ENCODE measurements at regions not wholly inside any gene's neighbourhood (a gene's known extent, or its start where the extent isn't known, plus 50 kb on each side); places are given as distances from the start of the nearest gene placed in this dataset.

DNA sequence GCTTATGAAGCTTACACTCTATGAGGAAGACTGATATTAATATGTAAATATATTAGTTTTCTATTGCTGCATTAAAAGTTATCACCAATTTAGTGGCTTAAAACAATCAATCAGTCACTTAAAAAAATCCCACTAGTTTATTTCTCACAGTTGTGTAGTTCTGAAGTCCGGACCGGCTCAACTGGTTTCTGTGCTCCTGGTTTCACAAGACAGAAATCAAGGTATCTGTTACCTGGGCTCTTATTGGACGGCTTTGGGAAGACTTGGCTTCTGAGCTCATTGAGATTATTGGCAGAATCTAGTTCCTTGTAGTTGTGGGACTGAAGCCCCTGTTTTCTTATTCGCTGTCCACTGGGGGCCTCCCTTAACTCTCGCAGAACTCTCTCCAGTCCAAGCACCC, 343.0 kb downstream of the RAB38 start:
- Mint-ChIP-seq H3K4me1 (ENCODE audit: low read depth) (no peaks in the 10 kb centered on the region), H3K9me3 (ENCODE audit: low read depth) (no peaks in the 10 kb centered on the region), H3K36me3 (ENCODE audit: low read depth) (no peaks in the 10 kb centered on the region), H3K27ac (ENCODE audit: unreplicated experiment) (no peak overlapping the region), H3K27me3 (ENCODE audit: low read depth) (peaks cover 4% of the 10 kb centered on the region), H3K4me3 (ENCODE audit: unreplicated experiment) (no peak overlapping the region)
- no peak for DNase-seq (ENCODE audit: low spot score)
- TF ChIP-seq, protein P1, sequence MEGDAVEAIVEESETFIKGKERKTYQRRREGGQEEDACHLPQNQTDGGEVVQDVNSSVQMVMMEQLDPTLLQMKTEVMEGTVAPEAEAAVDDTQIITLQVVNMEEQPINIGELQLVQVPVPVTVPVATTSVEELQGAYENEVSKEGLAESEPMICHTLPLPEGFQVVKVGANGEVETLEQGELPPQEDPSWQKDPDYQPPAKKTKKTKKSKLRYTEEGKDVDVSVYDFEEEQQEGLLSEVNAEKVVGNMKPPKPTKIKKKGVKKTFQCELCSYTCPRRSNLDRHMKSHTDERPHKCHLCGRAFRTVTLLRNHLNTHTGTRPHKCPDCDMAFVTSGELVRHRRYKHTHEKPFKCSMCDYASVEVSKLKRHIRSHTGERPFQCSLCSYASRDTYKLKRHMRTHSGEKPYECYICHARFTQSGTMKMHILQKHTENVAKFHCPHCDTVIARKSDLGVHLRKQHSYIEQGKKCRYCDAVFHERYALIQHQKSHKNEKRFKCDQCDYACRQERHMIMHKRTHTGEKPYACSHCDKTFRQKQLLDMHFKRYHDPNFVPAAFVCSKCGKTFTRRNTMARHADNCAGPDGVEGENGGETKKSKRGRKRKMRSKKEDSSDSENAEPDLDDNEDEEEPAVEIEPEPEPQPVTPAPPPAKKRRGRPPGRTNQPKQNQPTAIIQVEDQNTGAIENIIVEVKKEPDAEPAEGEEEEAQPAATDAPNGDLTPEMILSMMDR (IDR thresholded peaks at IDR 0.05): no peak

DNA sequence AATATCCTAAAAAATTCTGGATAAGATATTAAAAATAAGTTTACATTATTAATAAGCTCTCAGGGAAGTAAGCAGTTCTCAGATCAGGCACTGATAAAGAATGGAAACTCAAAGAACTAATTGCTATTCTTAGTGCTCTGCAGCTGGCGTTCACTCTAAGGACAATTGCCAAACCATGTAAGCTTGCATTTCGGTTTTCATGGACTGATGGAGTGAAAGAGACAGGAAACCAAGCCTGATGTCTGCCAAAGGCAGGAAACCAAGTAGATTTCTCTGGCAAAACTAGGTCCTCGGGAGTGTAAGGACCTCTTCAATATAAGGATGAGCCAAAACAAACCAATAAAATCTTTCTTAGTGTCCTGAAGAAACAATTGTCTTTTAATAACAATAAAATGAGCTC, 355.2 kb downstream of the RAB38 start:
- Mint-ChIP-seq H3K9me3 (ENCODE audit: low read depth) (no peaks in the 10 kb centered on the region), H3K27me3 (ENCODE audit: low read depth) (peaks cover 5% of the 10 kb centered on the region), H3K27ac (ENCODE audit: unreplicated experiment) (no peak overlapping the region), H3K4me1 (ENCODE audit: low read depth) (no peaks in the 10 kb centered on the region), H3K36me3 (ENCODE audit: low read depth) (no peaks in the 10 kb centered on the region), H3K4me3 (ENCODE audit: unreplicated experiment) (no peak overlapping the region)
- TF ChIP-seq, protein P1 (IDR thresholded peaks at IDR 0.05): no peak
- DNase-seq (ENCODE audit: low spot score): no peak

DNA sequence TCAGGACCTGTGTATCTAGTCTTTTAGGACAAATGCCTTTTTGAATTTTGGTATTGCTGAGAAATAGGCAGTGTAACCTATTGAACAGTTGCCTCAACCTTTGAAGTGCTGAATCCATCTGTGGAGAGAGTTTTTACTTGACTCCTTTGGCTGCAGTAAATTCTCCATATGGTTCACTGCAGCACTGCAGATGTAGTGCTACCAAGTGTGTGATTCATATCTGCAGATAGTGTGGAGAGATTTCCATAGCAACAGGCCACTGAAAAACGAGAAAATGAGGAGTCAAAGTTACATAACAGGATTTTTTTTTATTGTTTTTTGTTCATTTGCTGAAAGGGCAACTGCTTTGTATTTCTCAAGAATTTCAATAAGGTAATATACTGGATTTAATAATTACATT, 356.1 kb downstream of the RAB38 start:
- no peaks in the 10 kb centered on the region for H3K4me1 Mint-ChIP-seq (ENCODE audit: low read depth)
- no peak overlapping the region for H3K4me3 Mint-ChIP-seq (ENCODE audit: unreplicated experiment)
- no peak overlapping the region for H3K27ac Mint-ChIP-seq (ENCODE audit: unreplicated experiment)
- no peaks in the 10 kb centered on the region for H3K9me3 Mint-ChIP-seq (ENCODE audit: low read depth)
- peaks cover under 1% of the 10 kb centered on the region for H3K27me3 Mint-ChIP-seq (ENCODE audit: low read depth)
- no peak for DNase-seq (ENCODE audit: low spot score)
- TF ChIP-seq, protein P1 (IDR thresholded peaks at IDR 0.05): no peak
- H3K36me3 Mint-ChIP-seq (ENCODE audit: low read depth): no peaks in the 10 kb centered on the region

DNA sequence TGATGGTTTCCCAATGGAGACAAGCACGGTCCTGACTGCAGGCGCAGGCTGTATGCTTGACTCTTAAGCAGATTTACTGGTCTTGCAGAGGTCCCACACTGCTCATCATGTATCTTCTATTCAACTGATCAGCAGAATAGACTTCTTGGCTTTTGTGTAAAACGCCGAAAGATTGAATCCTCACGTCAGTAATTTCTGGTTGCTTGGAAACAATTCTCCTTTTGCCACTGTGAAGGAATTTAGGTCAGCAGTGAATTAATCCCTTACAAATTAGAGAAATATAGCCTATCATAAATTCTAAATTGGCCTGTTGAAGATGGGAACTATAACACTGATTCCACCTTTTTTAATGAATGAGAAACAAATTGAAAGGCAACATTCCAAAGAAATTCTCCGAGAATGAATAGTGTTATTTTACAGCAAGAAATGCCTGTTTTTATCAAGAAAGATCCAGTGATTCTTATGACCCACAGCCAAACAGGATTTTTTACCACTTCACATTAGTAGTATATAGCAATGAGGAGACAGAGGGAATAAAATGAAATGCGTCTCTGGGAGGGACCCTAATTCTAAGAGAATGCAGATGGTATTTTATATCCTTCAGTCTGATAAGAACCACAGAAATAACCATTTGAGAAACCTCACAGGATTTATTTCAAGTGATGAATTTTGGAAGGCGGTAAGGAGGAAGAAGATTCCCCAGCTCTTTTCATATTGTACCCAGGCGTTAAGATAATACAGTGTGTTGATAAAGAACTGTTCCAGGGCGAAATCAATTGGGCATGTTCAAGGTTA, 362.5 kb downstream of the RAB38 start:
- no peak overlapping the region for H3K4me3 Mint-ChIP-seq (ENCODE audit: unreplicated experiment)
- no peaks in the 10 kb centered on the region for H3K4me1 Mint-ChIP-seq (ENCODE audit: low read depth)
- H3K27me3 Mint-ChIP-seq (ENCODE audit: low read depth): no peaks in the 10 kb centered on the region
- no peaks in the 10 kb centered on the region for H3K36me3 Mint-ChIP-seq (ENCODE audit: low read depth)
- no peaks in the 10 kb centered on the region for H3K9me3 Mint-ChIP-seq (ENCODE audit: low read depth)
- DNase-seq (ENCODE audit: low spot score): no peak
- TF ChIP-seq, protein P1 (IDR thresholded peaks at IDR 0.05): no peak
- no peak overlapping the region for H3K27ac Mint-ChIP-seq (ENCODE audit: unreplicated experiment)

DNA sequence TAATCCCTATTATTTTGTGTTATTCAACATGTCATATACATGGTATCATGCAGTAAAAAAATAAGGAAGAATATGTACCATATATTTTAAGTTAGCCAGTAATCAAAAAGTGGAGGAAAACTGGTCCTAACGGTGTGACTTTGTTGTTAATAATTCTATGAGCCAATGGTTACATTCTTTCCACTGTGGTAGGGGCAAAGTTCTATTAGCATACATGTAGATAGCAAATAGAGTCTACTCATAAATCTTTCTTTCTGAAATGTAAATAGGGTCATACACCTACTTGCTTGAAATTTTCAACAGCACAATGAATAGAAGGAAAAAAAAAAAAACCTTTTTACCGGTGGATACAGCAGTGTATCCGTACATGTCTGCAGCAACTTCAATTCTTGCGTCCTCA, 364.8 kb downstream of the RAB38 start:
- Mint-ChIP-seq H3K27ac (ENCODE audit: unreplicated experiment) (no peak overlapping the region), H3K4me1 (ENCODE audit: low read depth) (no peaks in the 10 kb centered on the region), H3K27me3 (ENCODE audit: low read depth) (peaks cover 4% of the 10 kb centered on the region), H3K4me3 (ENCODE audit: unreplicated experiment) (no peak overlapping the region), H3K36me3 (ENCODE audit: low read depth) (no peaks in the 10 kb centered on the region), H3K9me3 (ENCODE audit: low read depth) (no peaks in the 10 kb centered on the region)
- DNase-seq (ENCODE audit: low spot score): no peak
- TF ChIP-seq, protein P1 (IDR thresholded peaks at IDR 0.05): no peak
